GM21786 (cell line): ENCODE measurements at regions not wholly inside any gene's neighbourhood (a gene's known extent, or its start where the extent isn't known, plus 50 kb on each side); places are given as distances from the start of the nearest gene placed in this dataset.
"Not testable (repeated sequence)": the region's sequence is repeated elsewhere in the genome, so short reads cannot be mapped to it uniquely, and the experiment has no call there.

Experiments
- ATAC-seq: cut with Tn5 transposase; IDR thresholded peaks from one replicate; pipeline ENCODE4 v1.9.1; 2021; ENCODE audit not compliant: unreplicated experiment

GRCh38 chr14:56996721-56997399 lies 186.6 kb upstream of the OTX2 start:
- no peak for ATAC-seq

- no peak for ATAC-seq
These were observed 184.7 kb upstream of the OTX2 start for GRCh38 chr14:56995010-56995409.

- no peak for ATAC-seq
These were observed 182.1 kb upstream of the OTX2 start for GRCh38 chr14:56992332-56992820.

DNA sequence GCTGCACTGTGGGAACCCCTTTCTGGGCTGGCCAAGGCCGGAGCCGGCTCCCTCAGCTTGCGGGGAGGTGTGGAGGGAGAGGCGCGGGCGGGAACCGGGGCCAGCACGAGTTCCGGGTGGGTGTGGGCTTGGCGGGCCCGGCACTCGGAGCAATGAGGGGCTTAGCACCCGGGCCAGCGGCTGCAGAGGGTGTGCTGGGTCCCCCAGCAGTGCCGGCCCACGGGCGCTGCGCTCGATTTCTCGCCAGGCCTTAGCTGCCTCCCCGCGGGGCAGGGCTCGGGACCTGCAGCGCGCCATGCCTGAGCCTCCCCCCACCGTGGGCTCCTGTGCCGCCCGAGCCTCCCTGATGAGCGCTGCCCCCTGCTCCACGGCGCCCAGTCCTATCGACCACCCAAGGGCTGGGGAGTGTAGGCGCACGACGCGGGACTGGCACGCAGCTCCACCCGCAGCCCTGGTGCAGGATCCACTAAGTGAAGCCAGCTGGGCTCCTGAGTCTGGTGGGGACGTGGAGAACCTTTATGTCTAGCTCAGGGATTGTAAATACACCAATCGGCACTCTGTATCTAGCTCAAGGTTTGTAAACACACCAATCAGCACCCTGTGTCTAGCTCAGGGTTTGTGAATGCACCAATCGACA lies 180.8 kb upstream of the OTX2 start:
- not testable (repeated sequence) for ATAC-seq

- ATAC-seq, result no peak
These were observed 179.1 kb upstream of the OTX2 start for GRCh38 chr14:56989359-56989758.

DNA sequence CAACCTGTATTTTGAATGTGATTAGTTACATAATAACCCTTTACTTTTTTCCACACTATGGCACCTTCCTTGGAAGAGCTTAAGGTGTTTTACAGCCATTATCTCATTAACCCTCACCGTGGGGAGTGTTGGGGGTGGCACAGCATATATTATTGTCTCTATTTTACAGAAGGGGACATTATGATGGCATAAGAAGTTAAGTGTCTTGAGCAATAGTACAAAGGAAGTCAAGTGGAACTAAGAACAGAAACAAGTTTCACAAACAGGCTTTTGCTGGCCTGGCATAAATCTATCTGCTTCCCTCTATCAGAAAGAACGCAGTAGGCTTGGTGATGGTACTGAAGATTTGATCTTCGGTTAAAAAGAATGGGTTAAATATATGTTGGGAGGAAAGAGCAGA lies 169.7 kb upstream of the OTX2 start:
- no peak for ATAC-seq

GRCh38 chr14:56976211-56976610 lies 165.9 kb upstream of the OTX2 start:
- no peak for ATAC-seq

- no peak for ATAC-seq
These were observed 165.2 kb upstream of the OTX2 start for GRCh38 chr14:56975521-56975920.

DNA sequence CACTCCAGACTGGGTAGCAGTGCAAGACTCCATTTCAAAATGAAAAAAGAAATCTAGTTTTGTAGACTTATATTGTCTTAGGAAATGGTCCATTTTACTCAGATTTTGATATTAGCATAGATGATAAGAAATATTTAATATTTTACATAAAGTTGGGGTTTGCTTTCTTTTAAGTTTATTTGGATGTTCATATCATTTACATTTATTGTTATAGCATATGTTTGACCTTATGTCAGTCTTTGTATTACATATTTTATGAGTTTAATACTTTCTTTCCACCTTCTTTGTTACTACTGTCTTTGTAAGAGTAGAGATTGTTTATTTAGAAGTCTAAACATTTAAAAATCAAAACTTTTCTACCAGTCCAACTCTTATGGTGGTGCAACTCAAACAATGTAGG lies 162.7 kb upstream of the OTX2 start:
- no peak for ATAC-seq

DNA sequence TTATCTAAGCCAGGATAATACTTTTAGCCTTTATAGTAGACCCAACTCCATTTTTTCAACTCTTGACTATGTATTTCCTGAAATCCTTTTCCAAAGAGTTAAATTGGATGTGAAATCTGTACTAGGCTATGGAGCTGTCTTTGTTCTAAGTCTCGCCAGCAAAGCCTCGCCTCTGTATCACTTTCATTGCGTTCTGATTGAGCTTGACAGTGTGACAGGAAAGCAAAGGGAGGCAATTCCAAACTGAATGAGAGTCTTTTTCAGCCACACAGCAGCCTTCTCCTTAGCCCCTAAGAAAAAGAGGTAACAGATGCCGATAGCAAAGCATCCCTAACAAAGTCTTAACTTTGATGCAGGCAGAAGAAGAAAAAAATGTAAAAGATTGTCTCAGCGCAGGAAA lies 154.6 kb upstream of the OTX2 start:
- no peak for ATAC-seq

GRCh38 chr14:56963381-56963780 lies 153.1 kb upstream of the OTX2 start:
- ATAC-seq, result no peak

- no peak for ATAC-seq
These were observed 152.3 kb upstream of the OTX2 start for GRCh38 chr14:56962444-56963080.

DNA sequence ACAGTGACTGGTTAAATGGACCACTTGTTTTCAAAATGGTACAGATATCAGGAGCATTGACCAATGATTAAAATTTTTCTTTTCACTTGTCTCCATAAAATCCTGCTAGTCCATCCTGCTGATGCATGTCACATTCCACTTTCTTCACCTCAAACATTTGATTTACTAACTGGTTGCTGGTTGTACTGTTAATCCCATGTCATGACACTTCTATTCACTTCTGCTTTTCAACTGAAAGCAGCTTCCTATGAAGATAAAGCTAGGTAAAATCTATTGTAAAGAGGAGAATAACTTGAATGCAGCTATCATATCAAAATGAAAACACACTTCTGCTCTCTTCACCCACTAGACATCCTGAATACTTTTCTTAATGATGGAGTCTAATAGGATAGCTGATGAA lies 149.6 kb upstream of the OTX2 start:
- ATAC-seq, result no peak

GRCh38 chr14:56959121-56959520 lies 148.8 kb upstream of the OTX2 start:
- no peak for ATAC-seq

GRCh38 chr14:56956182-56956581 lies 145.9 kb upstream of the OTX2 start:
- no peak for ATAC-seq

DNA sequence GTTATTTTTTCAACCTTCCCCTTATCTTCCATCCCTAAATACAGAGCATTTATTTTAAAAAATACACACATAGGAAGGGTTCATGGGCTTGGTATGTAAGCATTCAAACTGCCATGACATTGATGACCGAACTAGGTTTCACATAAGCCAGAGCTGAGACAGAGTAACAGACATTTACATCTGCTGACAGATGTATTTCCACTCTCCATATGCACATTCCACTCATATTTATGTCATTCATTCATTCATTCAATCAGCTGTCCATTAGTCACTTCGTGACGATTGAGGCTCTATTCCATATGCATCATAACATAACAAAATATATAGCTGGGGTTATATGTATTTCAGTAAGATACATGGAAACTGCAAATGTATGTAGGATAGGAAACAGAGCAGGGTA lies 145.5 kb upstream of the OTX2 start:
- no peak for ATAC-seq

- no peak for ATAC-seq
These were observed 143.6 kb upstream of the OTX2 start for GRCh38 chr14:56953884-56954283.

- no peak for ATAC-seq
These were observed 142.6 kb upstream of the OTX2 start for GRCh38 chr14:56952766-56953473.

- ATAC-seq, result no peak
These were observed 139.5 kb upstream of the OTX2 start for GRCh38 chr14:56949828-56950227.

DNA sequence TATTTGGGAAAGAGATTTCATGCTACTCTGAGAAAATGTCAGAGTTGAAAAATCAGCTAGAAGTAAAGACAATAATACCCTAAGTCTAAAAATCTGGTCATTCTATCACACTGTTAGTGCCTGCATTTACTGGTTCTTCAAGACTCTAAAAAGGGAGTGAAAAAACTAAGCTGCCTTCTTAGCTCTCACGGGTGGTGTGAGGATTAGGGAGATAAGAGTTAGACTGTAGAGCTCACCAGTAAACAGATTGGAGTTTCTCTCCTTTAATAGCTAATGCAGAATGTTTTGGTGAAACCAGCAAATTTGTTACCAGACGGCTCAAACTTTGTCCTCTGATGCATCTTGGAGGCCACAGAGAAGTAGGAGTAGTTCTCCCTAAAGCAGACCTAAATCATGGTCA lies 135.0 kb upstream of the OTX2 start:
- ATAC-seq, result no peak

GRCh38 chr14:56944397-56944796 lies 134.1 kb upstream of the OTX2 start:
- no peak for ATAC-seq

GRCh38 chr14:56933446-56933845 lies 123.2 kb upstream of the OTX2 start:
- no peak for ATAC-seq
